HG03175 (cell line): ENCODE measurements at regions not wholly inside any gene's neighbourhood (a gene's known extent, or its start where the extent isn't known, plus 50 kb on each side); places are given as distances from the start of the nearest gene placed in this dataset.

Experiments
- ATAC-seq: cut with Tn5 transposase; IDR thresholded peaks from one replicate; pipeline ENCODE4 v1.9.1; 2021; ENCODE audit warnings: mild to moderate bottlenecking, moderate library complexity; ENCODE audit not compliant: unreplicated experiment

DNA sequence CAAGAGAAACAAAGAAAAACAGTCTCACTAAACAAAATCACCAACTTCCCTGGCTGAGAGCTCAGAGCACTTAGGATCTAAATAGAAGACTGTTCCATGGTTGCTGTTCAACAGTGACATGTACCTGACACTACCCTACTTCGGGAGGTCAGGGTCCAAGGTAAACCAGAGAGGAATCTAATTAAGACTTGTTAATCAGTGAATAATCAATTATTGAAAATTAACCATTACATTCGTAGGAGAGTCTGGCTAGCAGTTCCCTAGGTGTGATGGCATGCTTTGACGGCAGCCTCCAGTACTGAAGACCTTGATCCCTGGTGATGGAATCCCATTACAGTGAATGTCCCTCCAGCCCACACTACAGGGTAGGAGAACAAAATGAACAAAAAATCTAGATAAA, 154.0 kb upstream of the AFDN start:
- ATAC-seq: no peak

DNA sequence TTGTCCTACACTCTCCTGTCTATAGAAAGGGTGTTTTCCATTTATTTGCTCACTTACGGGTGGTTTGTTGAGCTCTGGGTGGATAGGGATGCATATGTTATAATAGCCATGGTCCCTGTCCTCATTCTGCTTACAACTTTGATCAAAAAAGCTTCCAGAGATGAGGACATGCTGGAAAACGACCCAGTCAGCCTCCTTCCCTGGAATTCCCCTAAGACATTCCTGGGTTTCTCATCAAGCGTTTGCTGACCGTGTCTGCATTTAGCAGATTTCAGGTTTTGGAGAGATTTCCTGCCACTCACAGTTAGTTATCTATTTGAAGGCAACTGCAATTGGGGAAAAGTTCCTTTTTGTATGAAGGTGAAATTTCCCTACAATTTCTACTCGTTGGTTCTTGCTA, 152.8 kb upstream of the AFDN start:
- ATAC-seq: no peak

DNA sequence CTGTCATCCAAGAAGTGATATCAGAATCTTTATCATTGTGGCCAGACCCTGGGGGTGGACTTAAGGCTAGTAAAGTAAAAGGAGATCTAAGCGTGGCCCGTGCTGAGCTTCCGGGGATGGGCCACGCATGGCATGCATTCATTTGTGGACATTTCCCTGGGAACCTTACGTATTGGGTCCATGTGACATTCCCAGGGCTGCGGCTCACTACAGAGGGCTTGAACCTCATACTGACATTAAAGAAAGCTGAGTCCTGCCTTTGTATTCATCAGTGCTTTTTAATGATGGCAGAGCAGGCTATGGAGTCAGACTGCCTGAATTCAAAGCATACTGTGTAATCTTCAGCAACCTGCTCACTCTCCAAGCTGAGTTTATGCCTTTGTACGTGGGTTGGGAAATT, 152.2 kb upstream of the AFDN start:
- no peak for ATAC-seq

DNA sequence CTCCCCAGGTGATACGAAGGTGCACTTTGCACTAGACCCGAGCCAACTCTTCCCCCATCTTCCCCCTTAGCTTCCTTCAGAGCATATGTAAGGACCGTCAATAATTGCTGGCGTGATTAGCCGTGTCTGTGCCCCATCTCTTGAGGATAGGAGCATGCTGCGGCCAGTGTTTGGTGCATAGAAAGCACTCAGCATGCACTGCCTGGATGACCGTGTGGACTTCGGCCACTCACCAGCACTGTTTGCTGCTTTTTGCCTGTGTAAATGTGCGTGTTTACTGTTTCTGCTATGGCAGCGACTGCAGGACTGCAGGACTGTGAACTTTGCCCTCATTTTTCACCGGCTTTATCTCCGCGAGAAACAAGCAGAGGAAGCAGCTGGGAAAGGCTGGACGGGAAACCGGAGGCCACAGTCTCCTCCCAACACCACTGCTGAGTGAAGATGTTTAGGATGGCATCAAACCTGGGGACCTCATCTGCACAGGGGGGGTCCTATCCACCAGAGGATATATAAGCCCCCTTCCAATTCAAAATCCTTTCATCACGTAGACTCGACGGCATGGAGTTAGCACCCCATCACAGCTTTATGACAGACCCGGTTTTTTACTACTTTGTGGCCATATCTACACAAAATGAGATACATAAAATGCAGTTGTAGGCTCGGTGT, 150.6 kb upstream of the AFDN start:
- no peak for ATAC-seq

DNA sequence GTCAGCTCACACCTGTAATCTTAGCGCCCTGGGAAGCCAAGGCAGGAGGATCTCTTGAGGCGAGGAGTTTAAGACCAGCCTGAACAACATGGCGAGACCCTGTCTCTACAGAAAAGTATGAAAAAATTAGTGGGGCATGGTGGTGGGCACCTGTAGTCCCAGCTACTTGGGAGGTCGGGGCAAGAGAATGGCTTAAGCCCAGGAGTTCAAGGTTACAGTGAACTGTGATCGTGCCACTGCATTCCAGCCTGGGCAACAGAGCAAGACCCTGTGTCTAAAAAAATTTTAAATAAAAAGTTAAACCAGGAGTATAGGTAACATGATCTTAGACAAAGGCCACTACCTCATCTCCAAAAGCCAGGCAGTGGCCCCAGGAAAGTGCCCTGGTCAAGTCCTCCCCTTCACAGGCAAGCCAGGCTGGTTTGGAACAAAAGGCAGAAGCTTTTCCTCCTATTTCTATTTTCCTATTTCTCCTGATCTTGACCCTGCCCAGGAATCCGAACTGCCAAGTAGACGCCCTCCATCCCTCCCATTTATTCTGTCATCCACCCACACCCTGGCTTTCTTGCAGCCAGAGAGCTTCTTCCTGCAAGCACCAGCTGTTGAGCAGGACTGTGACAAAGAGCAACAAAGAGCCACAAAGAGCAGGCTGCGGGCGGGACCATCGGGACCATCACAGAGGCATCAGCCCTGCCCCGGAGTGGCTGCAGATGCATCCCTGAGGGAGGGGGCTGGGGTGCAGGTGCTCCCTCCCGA, 149.9 kb upstream of the AFDN start:
- ATAC-seq: no peak

DNA sequence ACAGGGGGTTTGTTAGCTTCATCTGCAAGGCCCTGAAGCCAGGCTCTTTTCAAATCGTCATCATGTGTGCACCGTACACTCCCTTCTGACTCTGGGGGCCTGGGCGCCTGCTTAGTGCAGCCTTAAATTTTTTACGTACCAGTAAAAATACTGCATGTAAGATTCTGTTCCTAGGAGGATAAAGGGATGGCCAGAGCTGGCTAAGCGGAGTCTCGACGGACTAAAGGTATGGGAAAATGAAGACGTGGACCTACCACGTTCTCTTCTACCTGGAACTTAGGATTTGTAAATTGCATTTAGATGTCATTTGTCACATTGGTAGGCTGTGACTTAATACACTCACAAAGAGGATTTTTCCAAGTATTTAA, 149.3 kb upstream of the AFDN start:
- no peak for ATAC-seq

DNA sequence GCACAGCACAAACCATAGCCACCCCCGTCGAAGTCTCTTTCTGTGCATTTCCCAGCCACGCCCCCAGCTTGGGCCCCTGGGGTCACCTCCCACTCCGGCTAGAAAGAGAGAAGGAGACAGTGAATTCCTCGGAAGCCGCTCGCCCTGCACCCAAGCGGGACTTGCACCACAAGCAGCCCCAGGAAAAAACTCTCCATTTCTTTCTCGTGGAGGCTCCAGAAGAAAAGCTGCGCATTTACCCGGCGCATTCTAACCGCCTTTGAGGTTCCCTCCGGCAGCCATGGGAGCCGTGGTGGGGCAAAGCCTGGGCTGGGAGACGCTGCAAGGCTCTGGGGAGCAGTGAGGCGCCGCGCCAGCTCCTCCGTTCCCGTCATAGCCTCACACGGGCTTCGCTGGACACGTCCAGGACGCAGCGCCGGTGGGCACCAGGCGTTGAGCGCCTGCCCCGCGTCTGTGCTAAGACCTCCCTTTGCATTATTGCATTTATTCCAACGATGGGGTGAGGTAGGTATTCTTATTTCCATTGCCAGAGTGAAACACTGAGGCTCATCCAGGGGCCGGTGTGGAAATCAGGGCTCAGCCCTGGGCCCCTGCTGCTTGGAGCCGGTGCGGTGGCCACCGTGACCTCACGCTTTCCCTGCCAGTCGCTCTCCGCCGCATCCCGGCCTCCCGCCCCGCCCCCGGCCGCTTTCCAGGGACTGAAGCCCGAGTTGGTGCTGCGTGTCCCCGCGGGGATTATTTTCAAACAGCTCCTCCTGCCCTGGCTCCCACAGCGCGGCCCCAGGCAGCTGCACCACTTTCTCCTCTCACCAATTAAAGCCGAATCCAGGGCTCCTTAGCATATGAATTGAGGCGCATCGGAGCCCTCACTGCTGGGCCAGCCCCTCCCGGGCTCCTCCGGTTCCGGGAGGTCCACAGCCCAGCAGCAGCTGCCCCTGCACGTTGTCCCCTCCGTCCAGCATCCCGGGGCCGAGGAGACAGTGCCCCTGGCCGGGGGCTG, 148.3 kb upstream of the AFDN start:
- no peak for ATAC-seq

DNA sequence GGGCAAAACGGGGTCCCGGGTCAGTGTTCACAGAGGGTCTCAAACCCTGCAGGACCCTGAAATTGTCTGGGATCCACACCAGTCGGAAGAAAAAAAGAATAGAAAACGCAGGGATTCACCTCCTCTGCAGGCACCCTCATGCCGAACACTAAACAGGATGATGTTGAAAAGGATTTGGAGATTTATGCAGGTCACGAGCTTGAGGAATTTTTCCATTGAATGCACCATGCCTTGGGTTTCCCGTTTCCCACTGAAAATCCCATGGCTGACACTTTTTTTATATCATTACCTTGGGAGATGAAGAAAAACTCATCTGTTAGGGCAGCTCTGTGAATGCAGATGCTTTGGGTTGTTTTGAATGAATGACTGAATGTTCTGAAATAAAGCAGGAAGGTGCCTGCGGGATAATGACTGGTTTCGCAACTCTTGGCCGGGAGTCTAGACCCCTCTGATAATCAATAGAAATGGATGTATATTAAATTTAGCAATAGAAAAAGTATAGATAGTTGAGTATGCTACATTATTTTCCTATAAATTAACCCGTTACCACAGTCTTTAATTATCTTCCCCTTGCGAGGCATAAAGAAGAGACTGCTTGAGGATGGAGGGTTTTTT, 147.5 kb upstream of the AFDN start:
- ATAC-seq: no peak

DNA sequence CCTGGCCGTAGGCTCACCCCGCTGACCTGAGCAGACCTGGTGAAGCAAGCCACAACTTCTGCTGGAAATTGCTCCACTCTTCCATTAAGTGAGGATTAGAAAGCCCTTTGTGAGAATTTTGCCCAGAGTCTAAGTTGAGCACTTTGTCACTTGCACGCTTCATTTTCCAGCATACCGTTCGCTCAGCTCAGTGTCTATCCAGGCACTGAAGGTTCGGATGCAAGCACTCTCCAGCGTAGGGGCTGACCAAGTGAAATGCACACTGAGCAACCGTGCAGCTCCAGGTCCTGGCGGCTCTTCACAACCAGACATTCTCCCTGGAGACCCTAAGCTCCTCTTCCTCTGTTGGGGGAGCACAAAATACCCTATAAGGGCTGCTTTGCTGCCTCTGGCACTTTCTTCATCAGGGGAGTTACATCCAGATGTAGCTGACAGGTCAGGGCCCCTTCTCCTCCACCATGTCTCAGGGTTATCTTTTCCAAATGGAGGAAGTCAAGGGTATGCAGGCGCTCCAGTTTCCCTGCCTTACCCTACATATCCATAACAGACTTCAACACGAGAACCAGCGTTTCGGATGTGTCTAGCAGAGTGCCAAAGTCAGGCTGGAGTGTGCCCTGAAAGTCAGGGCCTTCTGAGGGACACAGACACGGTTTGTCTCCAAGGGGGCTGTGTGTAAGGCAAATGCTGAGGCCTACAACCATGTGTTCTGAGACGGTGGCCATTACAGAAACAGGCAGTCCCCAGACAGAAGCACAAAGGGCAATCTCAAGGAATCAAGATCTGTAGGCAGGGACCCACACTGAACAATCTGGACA, 146.7 kb upstream of the AFDN start:
- no peak for ATAC-seq

DNA sequence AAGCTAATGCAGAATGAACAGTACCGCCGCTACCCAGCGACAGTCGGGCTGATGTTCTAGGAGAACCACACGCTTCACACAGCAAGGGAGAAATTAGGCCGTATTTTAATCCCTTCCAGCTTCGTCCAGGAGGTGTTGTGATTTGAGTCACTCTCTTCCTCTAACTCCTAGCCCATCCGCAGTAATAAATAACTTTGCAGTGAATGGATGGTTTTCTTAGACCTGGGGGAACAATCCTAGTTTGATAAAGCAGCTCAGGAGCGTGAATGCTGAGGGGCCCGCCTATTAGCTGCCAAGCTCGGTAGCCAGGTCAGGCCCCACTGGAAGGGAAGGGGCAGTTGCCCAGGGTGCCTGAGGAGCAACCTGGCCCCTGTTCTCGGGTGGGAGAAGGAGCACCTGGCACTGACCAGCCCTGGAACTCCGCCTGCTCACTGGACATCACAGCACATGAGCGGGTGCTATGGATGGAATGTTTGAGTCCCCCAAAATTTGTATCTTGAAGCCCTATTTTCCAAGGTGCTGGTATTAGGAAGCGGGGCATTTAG, 146.0 kb upstream of the AFDN start:
- ATAC-seq: no peak

DNA sequence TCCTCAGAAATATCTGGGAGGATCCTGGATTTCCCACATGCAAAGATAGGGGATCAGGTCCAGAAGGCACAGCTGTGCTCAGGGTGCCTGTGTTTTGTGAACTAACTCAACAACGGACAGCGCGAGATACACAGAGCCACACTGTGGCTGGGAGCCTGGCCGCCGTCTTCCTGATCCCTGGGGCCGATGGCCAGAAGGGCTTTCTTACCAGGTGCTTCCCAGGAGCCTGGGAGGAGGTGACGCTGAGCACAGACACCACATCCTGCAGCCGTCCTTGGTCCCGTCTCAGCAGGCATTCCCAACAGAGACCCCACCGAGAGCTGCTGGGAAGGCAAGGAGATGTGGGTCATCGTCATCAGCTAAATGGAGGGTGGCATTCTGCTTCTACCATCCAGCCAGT, 144.6 kb upstream of the AFDN start:
- ATAC-seq: no peak

DNA sequence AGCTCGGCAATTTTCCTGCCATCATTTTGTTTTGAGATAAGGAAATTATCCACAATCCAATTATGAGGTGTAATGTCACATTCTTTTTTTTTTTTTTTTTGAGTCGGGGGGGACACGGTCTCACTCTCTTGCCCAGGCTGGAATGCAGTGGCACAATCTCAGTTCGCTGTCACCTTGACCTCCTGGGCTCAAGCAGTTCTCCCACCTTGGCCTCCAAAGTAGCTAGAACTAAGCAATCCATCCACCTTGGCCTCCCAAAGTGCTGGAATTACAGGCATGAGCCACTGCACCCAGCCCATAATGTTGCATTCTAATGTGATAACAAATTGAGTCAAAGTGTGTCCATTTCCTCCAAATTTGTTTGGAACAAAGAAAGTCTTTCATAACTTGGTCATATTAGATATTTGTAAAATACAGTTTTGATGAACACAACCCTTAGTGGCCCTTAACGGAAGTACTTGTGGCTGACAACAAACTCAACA, 144.1 kb upstream of the AFDN start:
- no peak for ATAC-seq

DNA sequence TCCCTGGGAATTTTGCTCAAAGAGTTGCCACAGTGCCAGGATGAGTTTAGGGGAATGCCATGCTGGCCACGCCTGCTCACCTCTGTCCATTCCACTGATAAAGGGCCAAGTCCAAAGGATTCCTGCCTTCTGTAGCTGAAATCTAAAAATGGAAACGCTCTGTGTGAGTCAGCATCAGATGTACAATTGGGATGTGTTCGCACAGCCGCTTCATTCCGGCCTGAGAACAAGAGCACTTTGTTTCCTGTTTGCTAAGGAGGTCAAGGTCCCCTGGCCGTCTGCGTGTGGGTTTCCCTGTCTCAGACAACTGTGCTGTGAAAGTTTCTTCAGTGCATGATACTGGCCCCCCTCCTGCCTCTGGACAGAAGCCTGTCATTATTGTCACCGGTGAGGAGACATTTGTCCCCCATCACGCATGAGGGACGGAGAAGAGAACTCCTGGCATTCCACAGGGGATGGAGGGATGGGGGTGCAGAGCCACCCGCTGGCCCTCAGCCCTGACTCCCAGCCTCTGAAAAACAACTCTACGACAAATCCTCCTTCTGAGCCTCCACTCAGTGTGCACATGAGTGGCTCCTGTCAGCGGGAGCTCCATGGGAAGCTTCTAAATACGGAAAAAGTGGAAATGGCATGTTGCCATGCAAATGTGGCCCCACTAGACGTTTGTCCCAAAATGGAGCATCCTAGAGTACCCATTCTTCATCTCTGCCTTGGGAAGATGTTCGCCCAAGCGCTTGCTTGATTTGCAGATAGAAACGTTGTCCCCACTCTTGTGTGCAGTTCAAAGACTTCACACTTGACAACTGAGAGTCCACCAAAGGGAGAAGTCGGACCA, 143.5 kb upstream of the AFDN start:
- no peak for ATAC-seq

DNA sequence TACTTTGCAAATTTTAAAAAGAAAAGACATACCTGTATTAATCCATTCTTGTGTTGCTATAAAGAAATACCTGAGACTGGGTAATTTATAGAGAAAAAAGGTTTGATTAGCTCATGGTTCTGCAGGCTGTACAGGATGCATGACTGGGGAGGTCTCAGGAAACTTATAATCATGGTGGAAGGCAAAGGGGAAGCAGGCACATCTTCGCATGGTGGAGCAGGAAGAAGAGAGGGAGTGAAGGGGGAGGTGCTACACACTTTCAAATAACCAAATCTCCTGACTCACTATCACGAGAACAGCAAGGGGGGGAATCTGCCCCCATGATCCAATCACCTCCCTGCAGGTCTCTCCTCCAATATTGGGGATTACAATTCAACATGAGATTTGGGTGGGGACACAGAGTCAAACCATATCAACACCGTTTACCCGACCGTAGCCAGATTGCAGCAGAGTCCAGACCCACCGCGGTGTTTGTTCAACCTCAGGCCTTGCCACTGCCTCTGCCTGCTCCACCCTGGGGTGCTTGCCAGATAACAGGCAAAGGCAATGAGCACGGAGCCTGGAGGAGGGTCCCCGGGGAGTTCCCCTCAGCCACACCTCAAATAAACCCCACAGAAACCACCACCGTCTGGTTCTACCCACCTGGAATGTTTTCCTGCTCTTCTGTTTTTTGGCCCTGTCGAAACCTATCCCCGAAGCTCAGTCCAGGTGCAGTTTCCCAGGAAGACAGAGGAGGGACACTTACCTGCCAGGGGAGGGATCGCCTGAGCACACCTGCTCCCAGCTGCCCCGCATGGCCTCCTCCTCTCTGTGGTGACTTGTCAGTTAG, 142.2 kb upstream of the AFDN start:
- ATAC-seq: no peak

DNA sequence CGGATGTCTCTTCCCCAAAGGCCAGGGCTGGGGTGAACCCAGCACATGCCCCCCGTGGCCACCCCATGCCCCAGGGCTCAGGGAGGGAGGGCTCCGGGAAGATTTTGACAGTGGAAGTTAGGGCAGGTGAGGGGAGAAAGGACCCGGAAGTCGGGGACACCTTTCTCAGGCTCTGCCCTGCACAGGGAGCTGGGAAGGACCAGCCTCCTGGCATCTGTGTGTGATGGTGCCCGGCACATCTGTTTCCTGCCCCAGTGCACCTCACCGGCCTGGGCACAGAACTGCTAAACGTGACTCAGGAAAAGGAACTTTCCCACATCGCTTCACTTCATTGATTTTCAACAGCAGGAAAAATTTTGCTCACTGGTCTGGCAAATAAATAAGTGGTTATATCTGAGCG, 141.1 kb upstream of the AFDN start:
- no peak for ATAC-seq

DNA sequence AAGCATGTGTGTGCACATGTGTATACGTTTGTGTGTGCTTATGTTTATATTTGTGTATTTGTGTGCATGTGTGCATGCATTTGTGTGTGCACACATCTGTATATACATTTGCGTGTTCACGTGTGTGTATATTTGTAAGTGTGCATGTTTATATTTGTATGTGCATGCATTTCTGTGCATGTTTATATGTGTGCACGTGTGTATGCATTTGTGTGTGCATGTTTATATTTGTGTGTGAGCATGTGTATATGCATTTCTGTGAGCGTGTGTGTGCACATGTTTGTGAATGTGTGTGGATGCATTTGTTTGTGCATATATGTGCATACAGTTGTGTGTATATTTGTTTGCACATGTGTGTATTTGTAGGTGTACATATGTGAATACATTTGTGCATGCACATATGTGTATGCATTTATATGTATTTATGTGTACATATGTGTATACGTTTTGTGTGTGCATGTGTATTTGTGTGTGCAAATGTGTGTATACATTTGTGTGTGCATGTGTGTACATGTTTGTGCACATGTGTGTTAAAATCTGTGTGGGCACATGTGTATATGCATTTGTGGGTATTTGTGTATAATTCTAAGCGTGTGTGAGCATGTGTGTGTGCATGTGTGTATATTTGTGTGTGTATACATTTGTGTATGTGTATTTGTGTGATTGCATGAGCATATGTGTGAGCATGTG, 140.4 kb upstream of the AFDN start:
- no peak for ATAC-seq

DNA sequence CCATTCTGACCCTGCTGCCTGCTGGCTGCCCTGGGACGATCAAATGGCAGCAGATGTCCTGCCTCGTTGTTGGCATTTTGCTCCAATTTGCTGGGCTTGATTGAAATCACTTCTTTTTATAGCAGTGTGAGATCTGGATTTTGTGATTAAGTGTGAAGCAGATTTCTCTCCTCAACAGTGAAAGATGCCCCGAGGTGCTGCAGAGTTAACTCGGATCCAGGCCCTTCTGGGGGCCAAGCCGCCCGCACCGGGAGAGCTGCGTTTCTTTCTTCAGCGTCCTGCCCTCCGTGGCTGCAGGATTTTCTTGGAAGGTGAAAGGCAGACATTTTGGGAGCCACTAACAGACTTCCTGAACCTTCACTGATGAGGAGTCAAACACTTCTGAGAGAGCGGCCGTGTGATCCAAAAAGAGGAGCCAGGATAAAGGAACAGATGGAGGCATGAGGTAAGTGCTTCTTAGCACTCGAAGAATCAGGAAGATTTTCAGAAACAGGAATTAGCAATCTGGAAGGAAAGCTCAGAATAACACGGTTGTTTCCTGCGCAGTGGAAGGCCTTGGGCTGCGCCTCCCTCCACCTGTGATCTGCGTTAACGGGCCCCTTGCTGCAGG, 139.5 kb upstream of the AFDN start:
- no peak for ATAC-seq
